GM21381 (cell line): ENCODE measurements at regions not wholly inside any gene's neighbourhood (a gene's known extent, or its start where the extent isn't known, plus 50 kb on each side); places are given as distances from the start of the nearest gene placed in this dataset.

Source experiments
- ATAC-seq: cut with Tn5 transposase; IDR thresholded peaks from one replicate; pipeline ENCODE4 v1.9.1; 2021; ENCODE audit warnings: mild to moderate bottlenecking, moderate library complexity; ENCODE audit not compliant: unreplicated experiment

DNA sequence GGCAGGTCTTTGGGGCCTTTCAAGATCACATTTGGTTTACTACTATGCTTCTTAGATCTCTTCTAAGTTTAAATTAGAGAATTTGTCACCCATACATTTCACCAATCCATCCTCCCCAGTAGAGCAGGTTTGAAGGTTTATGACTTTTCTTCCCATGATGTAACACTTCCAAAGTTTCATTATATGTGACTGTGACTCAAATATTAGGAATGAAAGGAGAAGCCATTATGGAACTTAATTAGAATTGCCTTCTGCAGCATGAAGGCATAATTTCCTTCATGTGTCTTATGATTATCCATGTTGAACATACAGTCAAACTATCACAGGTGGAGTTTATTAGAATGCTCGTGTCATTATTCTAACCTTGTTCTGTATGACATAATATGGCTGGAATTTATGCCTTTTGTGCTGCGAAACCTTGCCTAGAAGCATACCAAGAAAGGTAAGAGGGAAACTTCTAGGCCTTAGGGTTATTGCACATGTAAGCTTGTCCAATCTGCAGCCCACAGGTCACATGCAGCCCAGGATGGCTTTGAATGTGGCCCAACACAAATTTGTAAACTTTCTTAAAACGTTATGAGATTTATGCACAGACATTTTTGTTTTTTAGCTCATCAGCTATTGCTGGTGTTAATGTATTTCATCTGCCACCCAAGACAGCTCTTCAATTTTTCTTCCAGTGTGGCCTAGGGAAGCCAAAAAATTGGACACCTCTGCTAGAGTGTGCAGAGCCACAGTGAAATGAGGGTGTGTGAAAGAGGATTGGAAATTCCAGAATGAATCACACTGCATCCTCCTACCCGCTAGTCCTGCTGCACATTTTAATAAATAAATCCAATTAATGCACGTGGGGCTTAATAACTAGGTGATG lies 133.6 kb downstream of the TMEM26 start:
- ATAC-seq, result no peak

DNA sequence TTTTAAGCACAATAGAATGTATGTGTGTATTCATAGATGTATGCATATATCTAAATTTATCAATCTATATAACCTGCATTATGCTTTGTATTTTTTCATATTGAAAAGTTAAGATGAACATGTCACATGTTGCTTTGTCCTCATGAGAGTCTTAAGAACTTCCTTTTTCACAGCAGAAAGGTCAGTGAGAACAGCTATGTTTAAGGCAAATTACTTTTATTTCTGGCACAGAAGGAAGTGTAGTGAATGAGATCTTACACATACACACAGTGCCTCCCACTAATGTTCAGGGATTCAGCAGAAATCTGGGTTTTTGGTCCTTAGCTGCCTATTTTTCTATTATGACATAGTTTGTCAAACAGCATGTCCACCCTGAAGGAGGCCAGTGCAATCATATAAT lies 134.8 kb downstream of the TMEM26 start:
- ATAC-seq, result no peak

DNA sequence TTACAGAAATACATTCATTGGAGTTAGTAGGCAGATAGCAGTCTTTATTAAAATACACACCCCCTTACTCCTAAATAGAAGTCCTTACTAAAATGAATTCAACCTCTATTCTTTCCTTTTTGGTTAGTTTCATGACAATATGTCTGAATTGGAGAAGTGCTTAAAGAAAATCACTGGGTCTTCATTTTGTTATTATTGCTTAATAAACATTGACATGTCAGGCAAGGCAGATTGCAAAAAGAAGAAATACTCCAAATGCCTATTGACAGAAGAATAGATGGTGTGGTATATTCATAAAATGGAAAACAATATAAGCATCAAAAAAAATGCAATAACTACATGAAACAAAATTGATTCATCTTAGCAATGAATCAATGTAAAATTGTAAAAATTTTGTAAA lies 135.5 kb downstream of the TMEM26 start:
- no peak for ATAC-seq

DNA sequence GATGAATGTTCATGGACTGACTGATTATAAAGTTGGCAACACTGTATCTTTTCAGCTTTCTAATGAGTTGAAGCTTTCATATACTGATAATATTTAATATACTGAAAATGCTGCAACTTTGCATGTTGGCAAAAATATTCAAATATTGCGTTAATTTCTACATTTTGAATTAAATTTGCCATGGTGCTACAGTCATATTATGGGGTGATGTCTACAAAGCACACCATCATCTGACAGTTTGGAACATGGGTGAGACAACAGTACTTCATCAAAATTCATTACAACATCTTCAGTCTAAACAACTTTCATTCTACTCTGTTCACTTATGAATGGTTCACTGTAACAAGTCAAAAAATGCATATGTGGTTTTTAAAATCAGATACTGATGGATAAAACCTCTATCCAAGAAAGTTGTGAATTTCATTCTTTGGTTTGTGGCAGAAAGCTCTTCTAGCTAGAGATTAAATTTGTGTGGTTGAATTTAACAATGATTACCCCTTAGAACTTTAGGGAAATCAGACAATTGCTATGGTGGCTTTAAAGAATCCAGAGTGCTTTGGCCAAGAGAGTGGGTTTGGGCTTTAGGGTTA lies 136.4 kb downstream of the TMEM26 start:
- no peak for ATAC-seq

DNA sequence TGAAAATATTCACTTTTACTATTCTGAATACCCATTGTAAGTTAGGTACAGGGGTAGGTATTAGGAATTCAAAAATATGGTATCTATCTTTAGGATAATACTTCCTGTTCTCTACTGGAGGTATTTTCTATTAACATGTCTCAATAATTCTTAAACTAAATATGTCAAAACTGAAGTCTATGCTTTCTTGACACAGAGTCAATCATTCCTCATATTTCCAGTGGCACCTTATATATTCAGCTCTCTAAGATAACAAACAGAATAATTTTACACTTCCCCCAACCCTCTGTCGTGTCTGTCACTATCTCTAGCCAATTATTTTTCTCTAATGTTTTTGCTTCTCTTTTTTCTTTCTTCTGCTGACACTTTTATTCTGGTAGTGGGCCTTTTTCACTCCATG lies 138.9 kb downstream of the TMEM26 start:
- ATAC-seq, result no peak

DNA sequence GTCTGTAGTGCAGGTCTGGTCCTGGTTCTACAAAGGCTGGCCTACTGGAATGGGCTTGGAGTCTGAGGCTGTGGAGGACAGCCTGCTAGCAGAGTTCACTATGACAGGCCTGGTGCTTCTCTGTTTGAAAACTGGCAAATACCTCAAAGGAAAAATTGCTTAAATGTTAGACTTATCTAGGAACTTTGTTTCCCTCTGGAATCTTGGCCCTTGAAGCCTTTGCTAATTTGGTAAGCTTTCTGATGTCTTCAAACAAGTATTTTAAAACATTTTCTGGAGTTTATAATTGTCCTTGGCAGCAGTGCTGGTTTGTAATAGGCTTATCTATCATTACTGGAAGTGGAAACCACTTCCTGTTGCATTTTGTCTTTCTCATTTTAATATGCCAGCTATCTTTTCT lies 139.7 kb downstream of the TMEM26 start:
- no peak for ATAC-seq

DNA sequence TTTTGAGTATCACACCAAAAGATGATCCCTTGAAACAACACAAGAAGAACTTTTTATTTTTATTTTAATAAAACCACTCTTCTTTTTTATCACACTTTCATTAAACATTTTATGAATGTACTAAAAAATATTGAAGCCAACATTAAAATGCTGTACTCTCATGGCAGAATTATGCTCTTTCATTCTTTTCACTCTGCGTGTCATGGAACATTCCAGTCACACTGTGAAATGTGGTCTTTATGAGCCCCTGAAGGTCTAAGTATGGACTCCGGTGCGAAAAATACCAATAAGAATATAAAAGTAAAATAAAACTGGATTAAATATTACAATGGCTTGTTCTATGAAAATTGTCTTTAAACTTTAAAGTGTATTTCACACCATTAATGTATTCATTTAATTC lies 148.4 kb downstream of the TMEM26 start:
- ATAC-seq, result no peak

DNA sequence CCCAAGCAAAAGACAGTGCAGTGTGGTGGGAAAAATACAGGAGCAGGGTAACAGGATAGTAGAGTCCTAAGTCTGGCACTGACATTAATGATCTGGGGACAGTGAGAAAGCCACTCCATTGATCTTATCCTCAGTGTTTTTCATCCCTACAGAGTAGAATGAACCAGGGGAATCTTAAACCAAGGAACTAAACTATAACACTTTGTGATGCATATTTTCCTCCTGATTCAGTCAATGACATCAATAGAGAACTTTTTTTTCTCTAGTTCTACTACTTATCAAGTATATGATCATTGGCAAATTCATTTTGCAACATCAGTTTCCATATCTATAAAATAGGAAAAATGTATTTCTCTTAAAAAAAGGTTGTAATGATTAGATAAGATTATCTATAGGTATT lies 151.1 kb downstream of the TMEM26 start:
- no peak for ATAC-seq

DNA sequence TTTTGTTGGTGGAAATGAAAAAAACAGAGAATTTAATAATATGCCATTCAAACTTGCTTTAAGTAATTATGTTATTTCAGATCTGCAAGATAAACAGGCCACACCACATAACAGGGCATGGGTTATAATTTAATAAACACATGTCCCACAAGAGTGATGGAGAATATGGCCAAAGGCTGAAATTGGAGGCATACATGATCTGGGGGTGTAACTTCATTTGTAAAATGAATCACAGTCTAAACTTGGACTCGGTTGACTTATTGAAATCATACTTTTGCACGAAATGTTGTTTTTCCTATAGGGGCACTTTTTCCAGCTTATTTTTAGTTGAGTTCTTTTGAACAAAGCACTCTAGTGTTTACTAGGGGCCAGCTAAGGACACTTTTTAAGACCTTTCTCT lies 151.6 kb downstream of the TMEM26 start:
- ATAC-seq, result no peak

DNA sequence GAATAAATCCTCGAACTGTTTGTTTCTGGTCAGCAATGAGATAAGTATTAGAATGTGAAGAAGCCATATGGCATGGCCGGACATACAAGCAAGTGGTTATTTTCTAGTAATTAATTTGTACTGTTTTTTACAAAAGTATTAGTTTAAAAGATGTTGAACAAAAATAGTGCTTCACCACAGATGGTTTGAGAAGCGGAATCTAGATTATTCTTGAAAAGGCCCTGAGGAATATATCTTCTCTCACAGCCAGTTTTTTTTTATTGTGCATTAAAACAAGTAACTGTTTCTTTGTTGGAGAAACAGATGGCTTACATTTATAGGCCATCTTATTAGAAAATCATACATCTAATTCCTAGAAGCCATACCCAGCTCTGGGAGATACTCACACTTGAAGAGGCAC lies 153.3 kb downstream of the TMEM26 start:
- ATAC-seq, result no peak

DNA sequence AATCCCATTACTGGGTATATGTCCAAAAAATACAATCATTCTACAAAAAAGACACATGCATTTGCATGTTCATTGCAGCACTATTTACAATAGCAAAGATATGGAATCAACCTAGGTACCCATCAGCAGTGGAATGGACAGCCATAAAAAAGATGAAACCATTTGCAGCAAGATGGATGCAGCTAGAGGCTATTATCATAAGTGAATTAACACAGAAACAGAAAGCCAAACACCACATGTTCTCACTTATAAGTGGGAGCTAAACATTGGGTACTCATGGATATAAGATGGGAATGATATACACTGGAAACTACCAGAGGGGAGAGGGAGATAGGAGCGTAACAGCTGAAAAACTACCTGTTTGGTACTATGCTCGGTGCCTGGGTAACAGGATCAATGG lies 154.0 kb downstream of the TMEM26 start:
- no peak for ATAC-seq

DNA sequence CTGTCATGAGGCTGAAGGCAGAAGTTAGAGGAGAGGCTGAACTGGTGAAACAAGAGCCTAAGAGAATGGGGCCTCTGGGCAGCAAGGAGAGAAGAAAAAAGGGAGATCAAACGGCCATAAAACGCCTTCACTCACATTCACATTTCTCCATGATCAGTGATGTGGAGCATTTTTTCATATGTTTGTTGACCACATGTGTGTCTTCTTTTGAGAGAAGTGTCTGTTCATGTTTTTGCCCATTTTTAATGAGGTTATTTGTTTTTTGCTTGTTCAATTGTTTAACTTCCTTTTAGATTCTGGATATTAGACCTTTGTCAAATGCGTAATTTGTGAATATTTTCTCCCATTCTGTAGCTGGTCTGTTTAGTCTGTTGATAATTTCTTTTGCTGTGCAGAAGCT lies 155.0 kb downstream of the TMEM26 start:
- no peak for ATAC-seq

DNA sequence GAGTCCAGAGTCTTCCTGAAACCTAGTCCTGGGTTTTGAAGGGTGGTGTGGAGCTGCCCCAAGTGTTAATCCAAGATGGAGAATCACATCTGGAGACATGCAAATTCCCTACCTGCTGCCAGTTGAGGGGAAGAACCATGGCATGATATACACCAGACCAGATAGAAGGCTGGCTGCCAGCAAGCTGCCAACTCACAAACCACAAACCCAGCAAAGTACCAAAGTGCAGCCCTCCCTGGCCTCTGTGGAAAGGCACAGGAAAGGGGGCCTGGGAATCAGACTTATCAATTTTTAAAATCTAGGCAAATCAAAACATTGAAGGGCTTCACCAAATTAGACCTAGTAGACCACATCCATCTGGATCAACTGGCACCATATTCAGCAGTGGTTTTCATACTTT lies 157.0 kb downstream of the TMEM26 start:
- ATAC-seq, result no peak

DNA sequence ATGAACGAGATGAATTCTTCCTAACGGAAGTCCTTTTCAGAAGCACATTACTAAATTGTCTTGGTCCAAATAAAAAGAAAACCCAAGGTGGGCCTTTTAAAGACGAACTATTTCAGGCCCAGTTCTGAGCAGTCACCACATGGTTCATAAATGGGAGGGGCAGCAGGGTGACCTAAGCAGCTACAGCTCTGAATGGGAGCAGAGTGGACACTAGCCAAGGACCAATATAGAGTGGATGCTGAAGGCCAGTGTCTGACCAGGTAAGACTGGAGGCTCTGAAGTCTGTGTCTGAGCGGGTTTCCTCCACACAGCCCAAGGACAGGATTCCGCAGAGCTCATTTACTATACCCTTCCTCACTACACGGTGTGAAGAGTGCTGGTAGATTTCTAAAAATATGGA lies 159.1 kb downstream of the TMEM26 start:
- ATAC-seq, result no peak

DNA sequence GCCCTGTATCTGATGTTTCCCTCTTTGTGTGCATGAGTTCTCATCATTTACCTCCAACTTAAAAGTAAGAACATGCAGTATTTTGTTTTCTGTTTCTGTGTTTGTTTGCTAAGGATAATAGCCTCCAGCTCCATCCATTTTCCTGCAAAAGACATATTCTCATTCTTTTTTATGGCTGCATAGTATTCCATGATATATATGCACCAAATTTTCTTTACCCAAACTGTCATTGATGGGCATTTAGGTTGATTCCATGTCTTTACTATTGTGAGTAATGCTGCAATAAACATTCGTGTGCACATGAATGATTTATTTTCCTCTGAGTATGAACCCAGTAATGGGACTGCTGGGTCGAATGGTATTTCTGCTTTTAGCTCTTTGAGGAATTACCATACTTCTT lies 163.4 kb downstream of the TMEM26 start:
- no peak for ATAC-seq

DNA sequence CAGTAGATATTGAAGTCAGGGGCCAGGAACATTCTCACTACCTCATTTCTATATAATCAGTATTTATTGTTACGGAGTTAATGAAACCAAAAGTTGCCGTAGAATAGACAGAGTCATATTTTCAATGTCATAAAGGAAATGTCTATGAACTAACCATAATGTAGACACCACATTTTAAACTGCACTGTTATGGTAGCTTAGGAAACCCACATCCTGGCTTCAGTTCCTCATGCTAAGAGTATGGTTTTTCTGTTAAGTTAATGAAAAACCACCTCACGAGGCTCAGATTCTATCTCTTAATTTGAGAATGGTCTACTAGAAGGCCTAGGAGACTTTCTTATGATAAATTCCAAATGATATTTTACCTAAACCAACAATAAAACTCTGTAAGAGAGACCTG lies 166.5 kb downstream of the TMEM26 start:
- peak; percentile 99 for ATAC-seq

DNA sequence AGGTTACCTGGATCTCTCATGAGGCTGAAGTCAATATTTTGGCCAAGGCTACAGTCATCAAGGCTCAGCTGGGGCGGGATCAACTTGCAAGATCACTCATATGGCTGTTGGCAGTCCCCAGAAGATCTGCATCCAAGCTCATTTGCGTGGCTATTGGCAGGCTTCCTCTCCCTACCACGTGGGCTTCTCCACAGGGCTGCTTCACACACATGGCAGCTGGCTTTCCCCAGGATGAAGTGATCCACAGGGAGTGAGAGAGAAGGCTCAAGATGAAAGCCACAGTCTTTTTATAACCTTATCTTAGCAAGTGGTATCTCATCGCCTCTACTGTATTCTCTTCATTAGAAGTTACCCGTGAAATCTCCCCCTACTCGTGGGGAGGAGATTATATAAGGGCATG lies 167.4 kb downstream of the TMEM26 start:
- no peak for ATAC-seq

DNA sequence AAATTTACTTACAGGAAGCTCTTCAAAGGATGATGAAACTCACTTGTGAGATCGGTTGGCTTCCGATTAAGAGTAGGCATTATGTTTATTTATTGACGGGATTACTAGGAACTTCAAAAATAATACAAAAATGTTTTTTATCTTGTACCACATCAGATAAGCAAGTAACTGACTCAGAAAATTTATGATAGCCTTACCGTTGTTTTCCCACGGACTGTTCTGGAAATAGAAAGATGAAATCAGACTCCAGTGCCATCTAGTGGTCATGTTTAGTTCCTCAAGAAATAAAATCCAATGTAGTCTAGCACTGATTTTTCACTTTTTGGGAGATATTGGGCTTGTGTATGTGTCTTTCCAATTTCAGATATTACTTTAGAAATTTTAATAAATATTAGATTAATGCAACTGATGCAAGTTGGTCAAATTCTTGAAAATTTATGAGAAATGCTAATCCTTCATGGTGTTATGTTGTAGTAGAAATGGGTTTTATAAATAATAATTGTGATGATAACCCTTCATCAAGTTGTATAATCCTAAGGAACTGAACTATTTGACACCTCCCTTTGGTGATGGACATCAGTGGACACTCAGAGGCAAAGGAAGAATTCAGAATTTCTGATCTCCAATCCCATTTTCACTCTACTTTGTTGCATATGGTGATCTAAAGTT lies 168.8 kb downstream of the TMEM26 start:
- no peak for ATAC-seq

DNA sequence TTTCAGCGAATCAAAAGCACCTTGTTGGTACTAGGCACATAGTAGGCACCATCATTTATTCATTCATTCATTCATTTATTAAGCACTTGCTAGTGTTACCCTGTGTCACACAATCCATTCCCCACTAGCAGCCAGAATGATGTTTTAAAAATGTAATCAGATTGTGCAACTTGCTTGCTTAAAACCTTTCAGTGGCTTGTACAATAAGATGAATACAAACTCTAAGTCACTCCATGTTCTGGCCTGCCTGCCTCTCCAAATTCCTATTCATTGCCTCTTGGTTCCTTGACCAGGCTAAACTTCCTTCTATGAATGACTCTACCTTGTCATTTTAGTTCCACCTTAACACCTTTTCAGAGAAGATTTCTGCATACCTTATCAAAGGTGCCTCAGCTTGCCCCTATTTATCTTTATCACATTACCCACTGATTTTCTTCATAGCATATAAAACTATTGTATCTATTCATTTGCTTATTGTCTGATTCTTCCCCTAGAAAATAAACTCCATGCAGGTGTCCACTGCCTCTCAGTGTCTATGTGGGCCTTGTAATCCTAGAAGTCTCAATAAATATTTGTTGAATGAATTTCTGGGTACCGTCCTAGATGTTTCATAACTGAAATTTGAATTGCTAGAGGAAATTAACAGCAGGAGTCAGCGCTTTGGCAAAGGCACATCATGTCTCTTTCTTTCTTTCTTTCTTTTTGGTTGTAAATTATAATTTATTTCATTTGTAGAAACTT lies 169.5 kb downstream of the TMEM26 start:
- ATAC-seq, result no peak

DNA sequence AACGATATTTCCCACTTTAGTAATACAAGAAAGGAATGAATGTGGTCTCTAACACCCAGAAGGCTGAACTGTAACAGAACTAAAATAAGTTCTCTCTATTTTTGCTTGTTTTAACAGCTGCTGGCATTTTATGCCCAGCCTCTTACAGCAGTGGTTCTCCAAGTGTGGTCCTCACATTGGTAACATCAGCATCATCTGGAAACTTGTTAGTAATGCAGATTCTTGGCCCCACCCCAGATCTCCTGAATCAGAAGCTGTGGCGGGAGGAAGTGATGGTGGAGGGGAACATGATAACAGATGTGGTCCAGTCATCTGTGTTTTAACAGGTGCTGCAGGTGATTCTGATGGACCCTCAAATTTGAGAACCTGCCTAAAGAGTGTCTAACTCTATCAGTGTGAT lies 170.1 kb downstream of the TMEM26 start:
- no peak for ATAC-seq

DNA sequence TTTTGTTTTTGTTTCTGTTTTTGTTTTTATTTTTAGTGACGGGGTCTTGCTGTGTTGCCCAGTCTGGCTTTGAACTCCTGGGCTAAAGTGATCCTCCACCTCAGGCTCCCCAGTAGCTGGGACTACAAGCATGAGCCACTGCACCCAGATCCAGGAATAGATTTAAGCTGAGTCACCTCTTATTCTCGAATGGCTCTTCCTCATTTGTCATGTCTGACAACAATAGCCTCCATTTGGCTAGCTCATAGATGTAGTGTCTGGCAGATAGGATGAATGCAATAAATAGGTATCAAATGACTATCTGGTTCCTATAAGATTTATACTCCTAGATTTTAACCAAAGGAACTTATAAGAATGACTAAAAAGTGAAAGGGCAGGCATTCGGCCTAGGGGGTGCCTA lies 172.9 kb downstream of the TMEM26 start:
- ATAC-seq, result no peak

DNA sequence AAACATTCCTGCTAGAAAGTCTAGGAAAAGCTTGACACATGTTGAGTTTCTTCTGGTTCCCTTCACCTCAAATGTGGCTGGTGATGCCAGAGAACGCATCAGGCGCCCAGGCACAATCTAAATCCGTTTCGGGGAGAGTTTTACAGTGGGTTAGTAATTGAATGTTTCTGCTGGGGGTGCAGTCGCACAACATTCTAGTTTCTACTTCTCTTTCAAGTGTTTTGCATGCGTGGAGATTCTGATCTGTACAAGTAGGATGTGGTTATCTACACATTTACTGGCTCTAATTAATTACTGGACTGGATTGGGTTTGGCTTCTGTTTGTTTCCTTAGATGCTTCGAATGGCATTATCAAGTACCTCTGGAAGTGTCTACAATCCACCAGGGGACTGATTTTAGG lies 173.8 kb downstream of the TMEM26 start:
- peak; percentile 66 for ATAC-seq
